NCI-H460 (cell line): ENCODE measurements at regions not wholly inside any gene's neighbourhood (a gene's known extent, or its start where the extent isn't known, plus 50 kb on each side); places are given as distances from the start of the nearest gene placed in this dataset.

Source experiments
- DNase-seq: peaks from one replicate; pipeline ENCODE4 v3.0.0-alpha.2; 2016; ENCODE audit warnings: low read depth; ENCODE audit errors: extremely low read depth

DNA sequence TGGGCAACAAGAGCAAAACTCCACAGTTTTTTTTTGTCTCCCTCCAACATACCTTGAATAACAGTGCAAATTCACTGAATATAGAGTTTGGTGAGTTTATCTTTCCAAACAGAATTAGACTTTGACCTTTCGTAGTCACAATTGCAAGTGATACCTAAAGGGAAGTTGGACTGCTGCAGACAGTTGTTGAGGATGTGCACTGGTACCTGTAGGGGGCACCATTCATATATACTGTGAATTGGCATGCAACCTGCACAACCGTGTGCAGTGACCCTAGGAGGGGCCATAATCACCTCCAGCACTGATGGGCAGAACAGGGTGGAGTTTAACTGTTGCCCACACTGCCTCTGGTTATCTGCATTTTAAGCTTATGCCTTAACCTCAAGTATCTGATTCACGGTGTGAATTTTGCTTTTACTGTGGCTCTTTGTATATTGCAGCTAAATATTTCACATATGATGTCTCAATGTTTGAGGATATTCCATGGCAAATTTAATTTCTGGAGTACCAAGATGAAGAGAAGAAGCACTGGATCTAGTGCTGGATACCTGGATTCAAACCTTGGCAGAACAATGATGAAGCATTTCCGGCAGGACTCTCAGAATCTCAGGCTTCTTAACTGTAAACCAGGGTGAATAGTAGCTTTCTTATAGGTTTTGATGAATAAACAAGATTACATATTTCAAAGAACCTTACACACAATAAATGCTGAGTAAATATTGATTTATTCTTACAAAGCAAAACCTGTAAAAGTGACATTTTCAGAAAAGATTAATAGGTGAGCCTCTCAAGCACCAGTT is 144.3 kb downstream of the ACTBL2 start:
- peak; percentile 21 for DNase-seq

DNA sequence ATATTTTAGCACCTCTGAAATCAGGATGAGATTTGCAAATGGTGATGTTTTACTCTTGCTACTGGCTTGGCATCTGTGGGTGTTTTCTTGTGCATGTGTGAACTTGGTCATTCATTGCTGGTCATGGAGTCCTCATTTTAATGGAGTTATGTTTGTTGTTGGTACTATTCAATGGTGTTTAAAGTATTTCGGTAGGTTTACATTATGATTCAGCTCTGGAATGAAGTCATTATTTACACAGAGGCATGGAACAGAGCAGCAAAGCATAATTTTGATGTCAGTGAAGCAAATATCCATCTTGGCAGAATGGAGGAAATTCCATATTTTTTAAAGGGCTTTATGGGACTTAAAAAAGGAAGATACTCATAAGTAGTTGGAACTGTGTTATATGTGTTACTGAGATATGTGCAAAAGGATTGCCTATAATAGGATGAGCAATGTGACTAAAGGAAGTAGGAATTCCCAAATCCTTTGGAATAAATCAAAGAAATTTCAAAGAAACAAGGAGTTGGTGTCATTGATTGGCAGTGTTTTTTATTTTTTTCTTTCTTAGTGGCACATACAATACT is 147.4 kb downstream of the ACTBL2 start:
- DNase-seq: peak; percentile 65

DNA sequence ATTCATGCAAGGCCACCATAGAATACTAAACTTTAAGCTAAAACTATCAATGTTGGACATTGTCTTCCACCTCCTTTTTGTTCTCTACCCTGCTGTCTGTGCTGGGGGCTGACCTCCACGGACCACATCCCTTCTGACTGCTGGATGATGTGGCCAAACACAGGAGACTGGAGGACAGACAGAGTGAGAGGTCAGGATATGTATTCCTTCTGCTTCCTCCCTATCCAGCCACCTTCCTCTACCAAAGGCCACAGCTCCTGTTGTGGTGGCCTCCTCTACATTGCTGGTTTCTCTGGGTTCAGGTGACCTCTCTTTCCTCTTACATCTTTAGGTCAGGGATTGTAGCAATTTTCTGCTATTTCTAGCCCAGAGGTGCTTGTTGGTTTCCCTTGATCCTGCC is 148.1 kb downstream of the ACTBL2 start:
- no peak for DNase-seq

DNA sequence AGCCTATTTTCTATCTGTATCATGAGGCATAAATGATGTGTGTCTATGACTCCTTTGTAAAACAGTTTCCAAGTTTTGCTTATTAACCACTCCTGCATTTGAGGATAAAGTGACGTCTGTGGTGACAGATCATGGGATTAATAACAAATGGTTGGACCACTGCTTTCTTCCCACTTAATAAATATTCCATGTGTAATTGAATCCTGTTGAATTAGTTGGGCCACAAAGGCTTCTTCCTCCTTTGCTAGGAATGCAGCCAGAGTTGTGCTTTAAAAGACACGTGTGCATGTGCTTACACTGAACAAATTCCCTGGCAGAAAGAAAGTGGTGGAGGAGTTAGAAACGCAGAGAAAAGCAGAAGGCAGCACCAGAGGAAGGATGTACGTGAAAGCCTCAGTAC is 150.2 kb downstream of the ACTBL2 start:
- no peak for DNase-seq

DNA sequence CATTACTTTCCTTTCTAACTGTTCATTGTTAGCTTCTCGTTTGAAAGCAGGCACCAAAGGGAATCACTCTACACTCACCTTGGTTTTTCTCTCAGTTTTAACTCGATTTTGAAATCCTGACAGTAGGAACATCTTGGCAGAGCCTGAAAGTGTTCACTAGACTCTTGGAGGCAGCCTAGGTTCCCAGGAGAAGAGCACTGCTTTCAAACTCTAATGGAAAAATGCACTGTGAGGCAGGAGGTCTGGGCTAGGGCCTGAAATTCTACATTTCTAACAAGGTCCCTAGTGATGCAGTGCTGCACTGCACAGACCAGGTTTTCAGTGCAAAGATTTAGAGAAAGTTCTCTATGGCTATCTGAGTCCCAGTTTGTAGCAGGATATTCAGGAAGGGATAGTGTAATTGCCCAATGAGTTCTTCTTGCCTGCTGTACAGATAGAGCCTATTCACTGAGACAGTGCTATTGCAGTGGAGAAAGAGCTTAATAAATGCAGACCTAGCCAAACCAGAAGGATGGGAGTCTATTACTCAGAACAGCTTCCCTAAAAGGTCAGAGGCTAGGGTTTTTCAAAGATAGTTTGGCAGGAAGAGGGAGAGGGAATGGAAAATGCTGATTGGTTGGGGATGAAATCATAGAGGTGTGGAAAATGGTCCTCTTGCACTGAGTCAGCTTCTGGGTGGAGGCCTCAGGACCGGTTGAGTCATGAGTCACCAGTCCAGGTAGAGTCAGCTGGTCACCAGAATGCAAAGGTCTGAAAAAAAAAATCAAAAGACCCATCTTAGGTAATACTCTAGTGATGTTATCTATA is 153.9 kb downstream of the GPBP1 start:
- DNase-seq: no peak

DNA sequence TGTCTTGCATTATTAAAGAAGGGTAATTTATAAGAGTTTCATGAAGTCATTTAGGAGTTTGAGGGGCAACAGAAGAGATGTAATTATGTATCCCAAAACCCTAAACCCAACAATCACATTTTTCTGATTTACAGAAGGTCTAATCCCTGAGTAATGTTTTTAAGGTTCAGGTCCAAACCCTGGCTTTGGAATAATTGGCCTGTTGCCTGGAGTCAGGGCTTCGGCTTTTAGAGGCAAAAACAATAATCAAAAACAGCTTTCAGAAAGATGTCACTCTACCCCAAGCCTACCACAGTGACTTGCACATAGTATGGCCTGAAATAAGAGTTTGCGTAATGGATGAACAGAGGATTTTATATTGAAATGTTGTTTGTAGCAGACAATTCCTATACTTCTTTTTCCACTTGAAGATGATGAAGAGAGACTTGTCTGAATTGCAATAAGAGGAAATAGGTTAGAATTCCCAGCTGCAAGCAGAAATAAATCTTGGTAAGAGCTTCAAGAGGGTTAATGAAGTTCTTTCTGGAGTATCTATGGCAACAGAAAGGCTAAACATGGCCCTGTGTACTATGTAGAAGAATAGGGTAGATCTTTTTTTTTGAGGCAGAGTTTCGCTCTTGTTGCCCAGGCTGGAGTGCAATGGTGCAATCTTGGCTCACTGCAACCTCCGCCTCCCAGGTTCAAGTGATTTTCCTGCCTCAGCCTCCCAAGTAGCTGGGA is 152.0 kb downstream of the GPBP1 start:
- no peak for DNase-seq

DNA sequence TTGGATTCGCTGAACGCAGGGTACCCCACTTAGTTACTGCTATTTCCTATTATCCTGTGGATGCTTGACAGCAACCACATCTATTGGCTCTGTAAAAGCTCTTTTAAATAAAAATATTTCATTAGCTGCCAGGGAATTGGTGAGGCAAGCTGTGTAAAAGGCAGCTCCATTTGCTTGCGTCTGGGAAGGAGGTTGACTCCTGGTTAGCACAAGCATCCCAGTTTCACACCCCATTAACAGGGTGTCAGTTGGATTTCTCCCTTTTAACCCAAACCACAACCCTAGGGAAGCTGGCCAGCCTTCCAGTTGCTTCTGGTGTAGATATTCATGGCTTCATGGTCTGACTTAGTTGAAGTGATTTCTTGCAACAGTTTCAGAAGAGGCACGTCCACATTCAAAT is 151.0 kb downstream of the GPBP1 start:
- DNase-seq: no peak

DNA sequence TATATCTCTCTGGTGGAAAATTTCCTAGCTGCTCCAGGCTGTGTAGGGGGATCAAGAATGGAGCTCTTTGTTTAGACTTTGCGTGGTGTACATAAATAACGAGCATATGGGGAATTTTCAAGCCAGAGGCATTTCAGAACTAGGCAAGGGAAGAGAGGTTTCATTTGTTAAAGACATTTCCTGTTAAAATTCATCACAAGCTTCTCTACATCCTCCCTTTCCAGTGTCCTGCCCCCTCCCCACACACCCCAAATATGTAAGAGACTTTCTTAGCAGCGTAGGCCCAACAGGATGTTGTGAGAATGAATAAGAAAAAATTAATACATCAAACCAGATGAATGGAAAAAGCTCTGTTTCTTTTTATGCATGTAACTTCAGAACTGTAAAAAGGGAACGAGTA is 150.3 kb downstream of the GPBP1 start:
- DNase-seq: peak; percentile 57

DNA sequence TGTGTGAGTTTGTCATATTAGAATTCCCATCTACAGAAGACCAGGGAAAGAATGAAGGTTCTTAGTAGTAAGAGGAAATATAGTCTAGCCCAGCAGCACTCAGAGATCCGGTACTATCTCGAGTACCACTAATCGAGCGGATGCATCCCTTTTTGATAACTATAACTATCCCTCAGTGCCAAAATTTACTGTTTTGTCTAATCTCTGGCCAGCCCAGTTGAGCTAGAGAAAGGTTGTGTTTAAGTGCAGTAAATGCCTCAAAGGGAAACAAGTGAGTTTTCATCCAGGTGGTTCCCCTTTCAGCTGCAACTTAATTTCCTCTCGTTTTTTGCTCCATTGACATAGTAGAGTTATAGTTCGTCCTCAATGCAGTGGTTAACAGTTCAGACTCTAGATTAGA is 146.7 kb downstream of the GPBP1 start:
- no peak for DNase-seq

DNA sequence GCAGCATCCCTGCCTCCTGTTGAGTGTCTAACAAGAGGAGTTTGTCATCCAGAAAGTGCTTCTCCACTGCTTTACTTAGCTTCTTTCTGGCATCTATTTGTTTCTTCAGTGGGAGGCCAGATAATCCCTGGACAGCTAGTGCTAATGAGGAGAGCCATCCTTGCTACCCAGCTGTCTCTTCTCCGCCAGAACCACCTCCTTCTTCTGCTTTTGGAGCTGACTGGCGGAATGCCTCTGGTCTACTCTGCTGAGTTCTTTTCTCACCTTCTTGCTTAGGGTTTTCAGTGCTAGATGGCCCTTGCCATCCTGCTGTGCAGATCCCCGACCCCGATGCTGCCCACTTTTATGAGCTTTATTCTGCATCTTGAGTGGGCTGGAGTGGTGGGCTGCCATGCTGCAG is 145.8 kb downstream of the GPBP1 start:
- DNase-seq: no peak

DNA sequence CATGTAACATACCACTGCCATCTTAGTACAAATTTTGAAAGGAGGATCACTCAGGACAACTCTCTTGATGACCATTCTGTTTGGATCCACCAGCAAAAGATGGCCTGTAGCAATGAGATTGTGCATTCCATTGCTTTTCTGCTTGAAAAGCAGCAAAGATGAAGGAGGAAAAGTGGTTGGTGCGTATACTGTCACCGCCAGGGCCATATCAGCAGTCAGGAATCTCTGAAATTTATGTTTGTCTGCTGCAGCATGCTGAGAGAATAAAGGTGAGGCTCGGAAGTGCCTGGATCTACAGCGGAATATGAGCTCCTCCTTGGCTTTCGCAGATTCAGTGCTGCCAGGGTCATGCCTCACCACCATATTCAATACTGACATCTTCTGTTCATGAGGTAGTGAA is 144.4 kb downstream of the GPBP1 start:
- no peak for DNase-seq

DNA sequence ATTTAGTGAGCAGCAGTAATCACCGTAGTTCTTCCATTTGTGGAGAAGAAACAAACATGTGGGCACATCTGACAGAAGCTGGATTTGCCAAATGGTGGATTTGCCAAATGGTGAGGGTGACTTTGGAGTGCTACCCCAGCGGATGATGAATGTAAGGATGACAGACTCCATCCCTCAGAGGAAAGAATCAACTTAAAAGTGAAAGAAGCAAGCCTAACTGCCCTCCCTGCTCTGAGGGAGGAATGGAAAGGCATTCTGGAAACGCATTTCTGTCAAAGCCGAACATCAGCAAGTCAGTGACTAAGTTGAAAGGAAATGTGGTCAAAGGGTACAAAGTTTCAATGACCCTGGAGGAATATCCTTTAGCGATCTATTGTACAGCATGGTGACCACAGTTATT is 143.5 kb downstream of the GPBP1 start:
- DNase-seq: no peak

DNA sequence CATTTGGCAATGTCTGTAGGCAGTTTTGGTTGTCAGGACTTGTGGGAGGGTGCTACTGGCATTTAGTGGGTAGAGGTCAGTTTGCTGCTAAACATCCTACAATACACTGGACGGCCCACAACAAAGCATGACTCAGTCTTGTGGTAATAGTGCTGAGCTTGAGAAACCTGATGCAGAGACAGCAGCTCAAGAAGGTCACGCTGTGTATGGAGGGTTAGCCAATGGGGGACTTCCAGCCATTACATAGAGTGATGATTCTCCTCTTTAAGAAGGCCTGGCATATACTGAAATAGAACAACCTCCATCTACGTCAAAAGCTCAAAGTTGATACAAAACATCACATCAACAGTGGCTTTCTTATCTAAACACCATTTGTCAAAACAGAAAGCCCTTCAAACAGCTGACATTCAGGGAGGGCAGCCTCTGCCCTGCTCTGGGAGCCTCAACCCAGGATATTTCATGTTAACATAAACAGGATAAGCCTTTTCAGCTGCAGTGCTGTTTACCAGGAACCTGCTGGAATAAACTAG is 143.0 kb downstream of the GPBP1 start:
- DNase-seq: peak; percentile 70

DNA sequence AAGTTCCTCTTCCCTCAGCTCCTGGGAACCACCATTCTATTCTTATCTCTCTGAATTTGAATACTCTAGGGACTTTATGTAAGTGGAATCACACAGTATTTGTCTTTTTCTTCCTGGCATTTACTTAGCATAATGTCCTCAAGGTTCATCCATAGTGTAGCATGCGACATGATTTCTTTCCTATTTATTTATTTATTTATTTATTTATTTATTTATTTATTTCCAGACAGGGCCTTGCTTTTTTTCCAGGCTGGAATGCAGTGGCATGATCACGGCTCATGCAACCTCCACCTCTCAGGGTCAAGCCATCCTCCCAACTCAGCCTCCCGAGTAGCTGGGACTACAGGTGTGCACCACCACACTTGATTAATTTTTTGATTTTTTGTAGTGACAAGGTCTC is 142.1 kb downstream of the GPBP1 start:
- no peak for DNase-seq
